ENCODE measurements at regions not wholly inside any gene's neighbourhood (a gene's known extent, or its start where the extent isn't known, plus 50 kb on each side); places are given as distances from the start of the nearest gene placed in this dataset.

- TF ChIP-seq TAF1 (IDR thresholded peaks at IDR 0.05; ENCODE audit: low read depth, low read length) = no peak
- TF ChIP-seq POLR2AphosphoS5 (IDR thresholded peaks at IDR 0.05; ENCODE audit: low read depth, low read length) = no peak
- TF ChIP-seq POLR2A (IDR thresholded peaks at IDR 0.05; ENCODE audit: low read depth, low read length) = no peak
- TF ChIP-seq SPI1 (IDR thresholded peaks at IDR 0.05; ENCODE audit: low read depth, low read length) = no peak
- TF ChIP-seq POU2F2 (IDR thresholded peaks at IDR 0.05; ENCODE audit: low read depth, low read length) = no peak
Observed at GRCh38 chr1:203985676-203986075, 87.2 kb upstream of the SOX13 start.
